Chondrocyte (in vitro differentiated cells): ENCODE measurements at regions not wholly inside any gene's neighbourhood (a gene's known extent, or its start where the extent isn't known, plus 50 kb on each side); places are given as distances from the start of the nearest gene placed in this dataset.
"Not testable (repeated sequence)": the region's sequence is repeated elsewhere in the genome, so short reads cannot be mapped to it uniquely, and the experiment has no call there.

Source experiments
- DNase-seq: peaks from one replicate; pipeline ENCODE4 v3.0.0; 2021; ENCODE audit warnings: mixed read lengths, low spot score
- H3K27ac Mint-ChIP-seq: one replicate; pipeline ENCODE4 v1.8.0; 2021; ENCODE audit warnings: mild to moderate bottlenecking, moderate library complexity, mixed read lengths; ENCODE audit not compliant: unreplicated experiment
- H3K27me3 Mint-ChIP-seq: 2 replicates; pipeline ENCODE4 v1.8.0; 2021; ENCODE audit warnings: low read depth, mixed read lengths
- H3K36me3 Mint-ChIP-seq: 2 replicates; pipeline ENCODE4 v1.8.0; 2021; ENCODE audit warnings: low read depth, mixed read lengths
- H3K4me1 Mint-ChIP-seq: 2 replicates; pipeline ENCODE4 v1.8.0; 2021; ENCODE audit warnings: low read depth, mild to moderate bottlenecking, mixed read lengths
- H3K4me3 Mint-ChIP-seq: one replicate; pipeline ENCODE4 v1.8.0; 2021; ENCODE audit warnings: mild to moderate bottlenecking, moderate library complexity, mixed read lengths; ENCODE audit not compliant: unreplicated experiment
- H3K9me3 Mint-ChIP-seq: 2 replicates; pipeline ENCODE4 v1.8.0; 2021; ENCODE audit warnings: low read depth, mixed read lengths
- CTCF ChIP-seq: fragments of 200-600 bp; sonication (generic); IDR thresholded peaks from 2 replicates; pipeline ENCODE4 v1.5.0; 2021; ENCODE audit warnings: antibody characterized with exemption, mild to moderate bottlenecking, moderate library complexity

- peaks cover 16% of the 10 kb centered on the region for H3K4me1 Mint-ChIP-seq
- H3K4me3 Mint-ChIP-seq, result no peak overlapping the region
- no peaks in the 10 kb centered on the region for H3K27me3 Mint-ChIP-seq
- H3K36me3 Mint-ChIP-seq, result no peaks in the 10 kb centered on the region
- no peak for TF ChIP-seq CTCF
- no peaks in the 10 kb centered on the region for H3K9me3 Mint-ChIP-seq
- DNase-seq, result no peak
- H3K27ac Mint-ChIP-seq, result no peak overlapping the region
Observed at GRCh38 chr4:56142088-56142487, 193.3 kb downstream of the CEP135 start.

GRCh38 chr4:56139241-56139827, 190.6 kb downstream of the CEP135 start:
- Mint-ChIP-seq H3K4me1 (peaks cover 15% of the 10 kb centered on the region), H3K27me3 (no peaks in the 10 kb centered on the region), H3K27ac (no peak overlapping the region), H3K9me3 (no peaks in the 10 kb centered on the region), H3K36me3 (no peaks in the 10 kb centered on the region), H3K4me3 (no peak overlapping the region)
- no peak for DNase-seq
- no peak for TF ChIP-seq CTCF

DNA sequence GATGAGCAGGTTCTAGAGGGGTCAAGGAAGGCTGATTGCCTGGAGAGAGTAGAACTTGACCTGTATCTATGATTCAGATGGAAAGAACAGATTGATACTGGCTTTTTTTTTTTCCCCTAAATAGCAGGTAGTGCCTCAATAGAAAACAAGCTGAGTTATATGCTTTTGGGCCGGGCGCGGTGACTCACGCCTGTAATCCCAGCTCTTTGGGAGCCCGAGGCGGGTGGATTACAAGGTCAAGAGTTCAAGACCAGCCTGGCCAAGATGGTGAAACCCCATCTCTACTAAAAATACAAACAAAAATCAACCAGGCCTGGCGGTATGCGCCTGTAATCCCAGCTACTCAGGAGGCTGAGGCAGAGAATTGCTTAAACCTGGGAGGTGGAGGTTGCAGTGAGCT, 186.1 kb downstream of the CEP135 start:
- H3K9me3 Mint-ChIP-seq, DNase-seq, H3K4me3 Mint-ChIP-seq: not testable (repeated sequence)

DNA sequence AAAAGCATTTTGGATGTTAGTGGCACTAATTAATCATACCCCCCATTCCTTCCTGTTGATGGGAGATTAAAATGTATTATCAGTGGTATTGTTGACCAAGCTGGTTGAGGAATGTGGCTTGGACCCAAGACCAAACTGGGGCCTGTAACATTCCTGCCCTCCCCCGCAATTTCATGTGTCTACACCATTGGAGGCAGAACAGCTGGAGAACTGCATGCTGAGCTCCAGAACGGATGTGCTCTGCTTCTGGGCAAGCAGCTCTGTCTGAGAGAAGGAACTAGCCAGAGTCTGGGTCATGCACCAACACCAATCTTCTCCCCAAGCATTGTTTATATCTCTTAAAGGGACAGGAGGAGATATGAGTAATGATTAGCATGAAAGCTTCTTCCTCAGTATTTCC, 185.5 kb downstream of the CEP135 start:
- Mint-ChIP-seq H3K4me3 (no peak overlapping the region), H3K9me3 (no peaks in the 10 kb centered on the region), H3K27ac (no peak overlapping the region), H3K27me3 (no peaks in the 10 kb centered on the region), H3K4me1 (peaks cover 18% of the 10 kb centered on the region), H3K36me3 (no peaks in the 10 kb centered on the region)
- TF ChIP-seq CTCF, result no peak
- no peak for DNase-seq

More for the DNA sequence above, 186.1 kb downstream of the CEP135 start:
- H3K27ac Mint-ChIP-seq, H3K27me3 Mint-ChIP-seq, H3K36me3 Mint-ChIP-seq: not testable (repeated sequence)
- peaks cover 20% of the 10 kb centered on the region for H3K4me1 Mint-ChIP-seq

DNA sequence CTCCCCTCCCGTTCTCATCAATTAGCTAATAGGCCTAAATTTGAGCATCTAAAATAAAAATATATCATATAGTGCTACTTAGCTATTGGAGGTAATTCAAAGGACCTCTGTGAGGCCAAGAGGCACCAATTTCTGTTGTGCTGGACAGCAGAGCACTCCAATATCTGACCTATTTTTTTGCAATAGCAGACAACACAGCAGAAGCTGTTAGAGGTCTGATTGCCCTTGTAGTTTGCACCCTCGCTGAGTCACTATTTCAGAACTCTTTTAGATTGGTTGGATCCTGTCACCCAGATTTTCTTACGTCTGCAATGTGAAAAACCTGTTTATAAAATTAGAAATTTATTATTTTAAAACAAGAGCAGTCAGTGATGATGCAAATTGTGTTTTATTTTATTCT, 184.1 kb downstream of the CEP135 start:
- H3K4me1 Mint-ChIP-seq, result peaks cover 15% of the 10 kb centered on the region
- no peak for TF ChIP-seq CTCF
- no peaks in the 10 kb centered on the region for H3K9me3 Mint-ChIP-seq
- no peaks in the 10 kb centered on the region for H3K36me3 Mint-ChIP-seq
- H3K27ac Mint-ChIP-seq, result no peak overlapping the region
- H3K4me3 Mint-ChIP-seq, result no peak overlapping the region
- no peaks in the 10 kb centered on the region for H3K27me3 Mint-ChIP-seq
- no peak for DNase-seq

DNA sequence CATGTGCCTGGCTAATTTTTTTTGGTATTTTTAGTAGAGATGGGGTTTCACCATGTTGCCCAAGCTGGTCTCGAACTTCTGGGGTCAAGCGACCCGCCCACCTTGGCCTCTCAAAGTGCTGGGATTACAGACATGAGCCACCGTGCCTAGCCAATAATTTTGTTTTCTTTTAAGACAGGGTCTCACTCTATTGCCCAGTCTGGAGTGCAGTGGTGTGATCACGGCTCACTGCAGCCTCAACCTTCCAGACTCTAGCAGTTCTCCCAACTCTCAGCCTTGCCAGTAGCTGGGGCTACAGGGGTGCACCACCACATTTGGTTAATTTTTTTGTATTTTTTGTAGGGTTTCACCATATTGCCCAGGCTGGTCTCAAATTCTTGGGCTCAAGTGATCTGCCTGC, 183.4 kb downstream of the CEP135 start:
- not testable (repeated sequence) for H3K27ac Mint-ChIP-seq, H3K9me3 Mint-ChIP-seq, H3K4me3 Mint-ChIP-seq, DNase-seq, H3K36me3 Mint-ChIP-seq, H3K27me3 Mint-ChIP-seq
- peaks cover 19% of the 10 kb centered on the region for H3K4me1 Mint-ChIP-seq
